ENCODE measurements at regions not wholly inside any gene's neighbourhood (a gene's known extent, or its start where the extent isn't known, plus 50 kb on each side); places are given as distances from the start of the nearest gene placed in this dataset.
"Not testable (repeated sequence)": the region's sequence is repeated elsewhere in the genome, so short reads cannot be mapped to it uniquely, and the experiment has no call there.

DNA sequence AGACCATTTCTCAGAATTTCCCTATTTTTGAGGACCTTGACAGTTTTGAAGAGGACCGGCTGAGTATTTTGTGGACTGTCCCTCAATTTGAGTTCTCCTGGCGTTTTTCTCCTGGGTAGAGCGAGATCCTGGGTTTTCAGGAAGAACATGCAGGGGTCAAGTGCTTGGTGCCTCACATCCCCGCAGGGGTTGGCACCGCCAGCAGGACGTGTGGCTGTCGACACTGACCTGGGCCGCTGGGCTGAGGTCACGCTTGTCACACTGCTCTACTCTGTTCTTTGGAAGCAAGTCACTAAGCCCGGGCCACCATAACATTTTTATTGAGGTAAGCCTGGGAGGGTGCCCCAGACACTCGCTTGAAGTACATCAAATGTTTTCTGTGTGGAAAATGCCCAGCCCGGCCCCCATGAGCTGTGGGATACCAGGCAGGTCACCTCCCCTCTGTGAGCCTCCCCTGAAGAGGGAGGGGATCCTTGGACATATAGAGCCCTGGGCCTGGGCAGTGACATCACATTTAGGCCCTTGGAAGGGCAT lies 112.0 kb downstream of the NPIPB11 start:
- not testable (repeated sequence) for DNase-seq

DNA sequence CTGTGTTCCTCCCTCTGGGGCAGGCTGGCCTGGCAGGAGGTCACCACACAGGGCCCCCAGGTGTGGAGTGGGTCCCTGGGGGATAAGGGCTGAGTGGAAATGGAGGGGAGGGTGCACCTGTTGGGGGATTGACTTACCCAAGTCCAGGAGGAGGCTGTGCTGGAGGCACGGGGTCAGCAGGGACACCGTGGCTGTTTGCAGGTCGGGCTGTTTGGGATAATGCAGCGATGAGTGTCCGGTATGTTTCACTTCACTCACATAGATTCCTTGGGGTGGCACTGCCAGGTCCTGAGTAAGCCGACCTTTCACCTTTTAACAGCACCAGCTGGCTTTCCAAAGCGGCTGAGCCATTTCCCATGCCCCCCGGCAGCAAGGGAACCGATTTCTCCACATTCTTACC lies 113.0 kb downstream of the NPIPB11 start:
- not testable (repeated sequence) for DNase-seq

DNA sequence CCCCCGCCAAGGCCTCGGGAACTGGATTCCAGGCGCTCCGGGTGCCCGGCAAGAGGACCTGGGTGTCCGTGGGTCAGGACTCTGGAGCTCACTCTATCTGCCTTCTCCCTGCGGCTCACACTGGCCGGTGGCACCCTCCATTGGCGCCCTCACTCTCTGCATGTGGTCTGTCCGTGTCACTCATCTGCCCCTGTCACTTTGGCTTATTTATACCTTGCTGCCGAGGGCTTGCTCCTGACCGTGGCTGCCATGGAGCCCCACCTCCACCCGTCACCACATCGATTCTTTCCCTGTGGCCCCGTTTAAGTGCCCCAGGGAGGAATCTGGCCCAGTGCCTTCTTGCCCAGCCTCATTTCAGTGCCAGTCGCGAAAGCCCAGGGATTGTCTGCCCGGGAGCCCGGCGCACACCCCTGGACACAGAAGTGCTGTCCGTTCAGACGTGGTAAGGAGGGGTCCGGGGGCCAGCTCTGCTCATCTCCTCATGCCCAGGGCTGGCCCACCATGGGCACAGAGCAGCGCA lies 113.5 kb downstream of the NPIPB11 start:
- DNase-seq, result not testable (repeated sequence)

DNA sequence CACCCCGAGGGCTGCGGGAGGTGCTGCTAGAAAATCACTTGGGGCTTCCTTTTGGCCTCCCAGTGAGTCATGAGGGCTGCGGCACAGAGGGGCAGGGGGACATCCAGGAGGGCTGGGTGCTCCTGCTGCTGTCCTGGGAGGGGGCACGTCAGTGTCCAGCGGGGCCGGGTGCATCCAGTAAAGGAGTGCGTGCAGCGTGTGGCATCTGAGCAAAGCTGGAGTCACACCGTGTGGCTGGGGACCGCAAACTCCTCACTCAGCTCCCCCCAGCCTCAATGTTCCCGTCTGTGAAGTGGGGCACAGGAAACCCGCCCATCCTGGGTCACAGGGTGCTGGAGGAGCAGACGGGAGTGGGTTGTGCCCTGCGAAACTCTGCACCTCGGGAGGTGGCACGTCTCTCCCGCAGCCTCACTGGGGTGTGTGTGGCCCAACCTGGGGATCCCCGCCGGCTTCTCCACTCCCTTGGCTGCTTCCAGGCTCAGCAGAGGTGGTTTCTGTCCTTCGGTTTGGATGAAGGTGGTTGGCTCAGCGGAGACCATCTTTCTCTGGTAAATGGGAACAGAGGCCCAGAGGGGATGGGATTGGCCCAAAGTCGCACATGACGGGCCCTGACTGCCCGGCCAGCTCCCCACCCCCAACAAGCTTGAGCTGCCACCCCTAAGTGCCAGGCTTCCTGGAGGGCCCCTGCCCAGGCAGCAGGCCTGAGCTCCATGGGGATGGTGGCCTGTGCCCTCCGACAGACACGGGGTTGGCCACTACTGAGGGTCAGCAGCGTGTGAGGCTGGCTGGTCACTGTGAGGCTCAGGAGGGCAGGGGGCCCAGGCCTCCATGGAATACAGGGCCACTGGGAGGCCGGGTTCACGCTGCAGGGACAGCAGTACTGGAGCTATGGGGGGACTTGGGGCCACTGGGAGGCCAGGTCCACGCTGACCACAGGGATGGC lies 114.9 kb downstream of the NPIPB11 start:
- DNase-seq, result peak; percentile 49 to 67

DNA sequence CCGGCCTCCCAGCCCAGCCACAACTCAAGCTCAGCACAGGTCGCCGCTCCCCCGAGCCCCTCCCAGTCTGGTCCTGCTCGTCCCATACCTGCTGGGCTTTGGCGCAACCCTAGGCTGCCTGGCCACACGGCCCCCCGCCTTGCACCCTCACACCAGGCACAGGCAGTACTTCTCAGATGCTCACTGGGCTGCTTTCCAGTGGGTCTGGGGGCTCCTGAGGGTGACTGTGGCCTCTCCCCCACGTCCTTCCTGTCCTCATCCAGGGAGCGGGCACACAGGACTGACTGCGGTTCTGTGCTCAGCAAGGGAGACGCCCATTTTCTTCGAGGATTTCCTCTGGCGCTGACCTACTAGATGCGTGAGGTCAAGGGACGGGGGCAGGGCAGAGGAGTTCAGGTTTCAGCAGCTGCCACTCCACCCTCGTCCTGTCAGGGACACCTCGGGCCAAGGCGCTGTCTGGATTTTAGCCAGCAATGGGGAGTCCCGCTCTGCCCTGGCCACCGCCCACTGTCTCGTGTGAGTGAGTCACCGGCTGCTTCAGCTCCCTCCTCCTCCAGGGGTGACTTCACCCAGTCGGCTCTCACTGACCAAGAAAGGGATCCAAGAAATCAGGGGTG lies 115.8 kb downstream of the NPIPB11 start:
- DNase-seq, result peak; percentile 99 to 100

DNA sequence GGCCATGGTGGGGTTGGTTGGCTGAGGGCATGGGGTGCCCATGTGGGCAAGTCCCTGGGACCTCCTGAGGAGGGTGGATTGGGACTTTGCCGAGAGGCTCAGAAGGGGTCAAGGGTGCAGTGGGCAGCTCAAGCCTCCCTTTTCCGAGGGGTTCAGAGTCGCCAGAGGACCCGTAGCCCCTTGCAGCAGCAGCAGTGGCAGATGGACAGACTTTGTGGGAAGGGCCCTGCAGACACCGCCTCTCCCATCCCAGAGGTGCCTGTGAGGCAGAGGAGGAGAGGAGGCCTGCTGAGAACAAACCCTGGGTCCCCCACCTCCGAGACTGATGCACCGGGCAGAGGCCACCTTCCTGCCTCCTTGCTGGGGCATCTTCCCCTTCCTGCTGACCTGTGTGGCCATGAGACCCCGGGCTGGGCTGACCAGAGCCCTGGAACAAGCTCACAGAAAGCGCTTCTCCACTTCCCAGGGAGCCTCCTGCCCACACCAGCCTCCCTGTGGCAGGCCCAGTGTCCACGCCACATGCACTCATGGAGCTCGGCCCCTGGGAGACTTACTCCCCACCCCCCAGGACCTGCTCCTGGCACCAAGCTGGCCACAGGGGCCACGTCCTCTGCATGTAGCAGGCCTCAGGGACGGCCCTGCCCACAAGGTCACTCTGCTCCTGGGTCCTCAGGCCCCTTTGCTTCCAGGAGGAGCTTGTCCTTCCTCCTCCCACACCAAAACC lies 116.8 kb downstream of the NPIPB11 start:
- not testable (repeated sequence) for DNase-seq

DNA sequence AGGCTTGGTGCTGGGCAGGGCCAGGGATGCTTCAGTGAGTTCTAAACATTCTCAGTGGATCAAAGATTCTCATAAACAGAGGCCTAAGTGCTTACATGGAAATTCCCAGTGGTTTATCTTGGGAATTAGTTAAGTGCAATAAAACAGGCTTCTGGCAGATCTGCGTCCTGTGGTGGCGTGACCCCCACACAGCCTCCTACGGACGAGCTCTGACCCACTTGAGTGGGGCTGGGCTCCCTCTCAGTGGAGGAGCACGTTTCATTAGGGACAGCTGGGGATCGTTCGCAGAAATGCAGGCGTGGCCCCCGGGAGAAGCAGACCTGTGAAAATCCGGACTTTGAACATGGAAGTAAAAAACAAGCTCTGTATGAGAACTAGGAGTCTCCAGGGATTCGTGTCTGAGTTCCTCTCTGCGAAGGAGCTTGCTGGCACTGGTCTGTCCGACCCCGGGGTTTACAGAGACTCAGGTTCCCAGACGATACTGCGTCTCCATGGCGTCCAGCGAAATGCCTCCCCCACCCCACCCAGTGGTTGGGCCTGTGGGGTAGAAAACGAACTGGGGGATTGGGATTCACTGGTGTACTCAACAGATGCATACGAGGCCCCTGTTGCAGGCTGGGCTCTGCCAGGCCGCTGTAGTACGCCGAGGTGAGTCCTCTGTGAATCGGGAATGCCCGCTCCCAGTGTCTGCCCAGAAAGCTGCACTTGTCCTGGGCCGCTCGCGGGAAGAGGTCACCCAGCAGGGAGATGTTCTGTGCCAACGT lies 117.6 kb downstream of the NPIPB11 start:
- peak in 1 of 2 donors; percentile 35 for DNase-seq

DNA sequence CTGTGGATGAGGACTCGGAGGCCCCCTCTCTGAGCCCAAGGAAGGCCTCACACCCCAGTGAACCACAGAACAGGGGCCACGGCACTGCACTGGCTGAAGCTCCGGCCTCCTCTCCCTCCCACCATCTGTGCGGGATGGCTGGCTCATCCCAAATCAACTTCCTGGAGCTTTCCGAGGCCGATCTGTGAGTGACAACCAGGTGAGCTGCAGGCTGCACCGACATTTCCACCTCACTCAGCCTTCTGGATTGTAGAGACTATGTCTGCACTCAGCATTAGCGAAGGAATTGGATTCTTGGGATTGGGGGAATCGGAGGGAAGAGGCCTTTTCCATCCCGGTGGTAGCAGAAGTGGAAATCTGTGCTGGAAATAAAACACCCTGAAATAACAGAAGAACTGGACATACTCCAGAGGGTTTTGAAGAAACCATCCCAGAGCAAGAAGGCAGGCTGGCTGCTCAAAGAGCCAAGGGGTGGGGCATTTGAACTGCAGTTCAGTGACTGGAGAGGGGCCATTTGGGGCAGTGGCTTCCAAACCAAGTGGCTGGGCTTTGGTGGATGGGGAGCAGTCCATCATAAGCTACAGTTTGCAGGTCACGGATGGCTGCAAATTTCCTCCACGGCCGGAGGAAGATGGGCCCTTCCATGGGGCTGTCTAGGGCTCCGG lies 118.5 kb downstream of the NPIPB11 start:
- not testable (repeated sequence) for DNase-seq

DNA sequence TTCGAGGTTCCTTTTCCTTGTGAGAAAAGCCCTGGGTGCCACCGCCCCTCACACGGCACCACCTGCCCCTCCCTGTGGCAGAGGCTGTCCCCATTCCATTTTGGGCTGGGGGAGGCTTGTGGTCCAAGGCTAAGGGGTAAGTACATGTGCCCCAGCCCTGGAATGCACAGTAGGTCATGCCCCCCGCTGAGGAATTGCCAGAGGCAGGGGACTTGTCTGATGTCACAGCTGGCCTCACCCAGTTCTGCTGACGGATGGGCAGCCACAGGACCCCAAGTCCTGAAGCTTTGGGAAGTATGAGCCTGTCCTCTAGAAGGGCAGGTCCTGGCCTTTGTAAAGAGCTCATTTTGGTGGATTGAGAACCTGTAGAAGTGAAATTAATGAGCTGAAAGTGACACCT lies 119.3 kb downstream of the NPIPB11 start:
- not testable (repeated sequence) for DNase-seq

DNA sequence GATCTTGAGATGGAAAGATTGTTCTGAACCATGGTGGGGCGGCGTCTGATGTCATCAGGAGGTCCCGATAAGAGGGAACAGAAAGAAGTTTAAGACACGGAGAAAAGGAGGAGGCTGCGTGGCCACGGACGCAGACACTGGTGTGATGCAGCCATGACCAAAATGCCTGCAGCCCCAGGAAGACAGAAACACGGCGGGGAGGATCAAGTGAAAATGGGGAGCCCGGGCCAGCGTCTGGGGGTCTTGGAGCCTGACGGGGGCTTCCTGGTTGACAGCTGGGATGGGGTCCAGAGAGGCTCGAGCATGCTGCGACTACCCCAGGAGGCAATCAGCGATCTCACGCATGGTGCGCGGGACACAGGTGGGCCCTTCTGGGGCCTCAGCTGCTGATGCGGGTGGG lies 119.7 kb downstream of the NPIPB11 start:
- not testable (repeated sequence) for DNase-seq

DNA sequence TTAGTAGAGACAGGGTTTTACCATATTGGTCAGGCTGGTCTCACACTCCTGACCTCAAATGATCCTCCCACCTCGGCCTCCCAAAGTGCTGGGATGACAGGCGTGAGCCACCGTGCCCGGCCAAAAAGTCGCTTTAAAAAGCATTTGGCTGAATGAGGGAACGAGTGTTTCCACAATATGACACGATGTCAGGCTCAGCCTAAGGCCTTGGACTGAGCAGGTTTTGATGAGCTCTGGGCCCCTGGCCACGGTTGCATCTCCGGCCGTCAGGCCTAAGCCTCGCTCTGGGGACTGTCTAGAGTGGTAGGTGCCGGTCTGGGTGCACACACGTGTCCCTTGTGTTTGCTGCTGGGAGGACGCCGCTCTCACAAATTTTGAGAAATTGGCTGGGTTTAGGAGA lies 120.3 kb downstream of the NPIPB11 start:
- DNase-seq, result not testable (repeated sequence)

DNA sequence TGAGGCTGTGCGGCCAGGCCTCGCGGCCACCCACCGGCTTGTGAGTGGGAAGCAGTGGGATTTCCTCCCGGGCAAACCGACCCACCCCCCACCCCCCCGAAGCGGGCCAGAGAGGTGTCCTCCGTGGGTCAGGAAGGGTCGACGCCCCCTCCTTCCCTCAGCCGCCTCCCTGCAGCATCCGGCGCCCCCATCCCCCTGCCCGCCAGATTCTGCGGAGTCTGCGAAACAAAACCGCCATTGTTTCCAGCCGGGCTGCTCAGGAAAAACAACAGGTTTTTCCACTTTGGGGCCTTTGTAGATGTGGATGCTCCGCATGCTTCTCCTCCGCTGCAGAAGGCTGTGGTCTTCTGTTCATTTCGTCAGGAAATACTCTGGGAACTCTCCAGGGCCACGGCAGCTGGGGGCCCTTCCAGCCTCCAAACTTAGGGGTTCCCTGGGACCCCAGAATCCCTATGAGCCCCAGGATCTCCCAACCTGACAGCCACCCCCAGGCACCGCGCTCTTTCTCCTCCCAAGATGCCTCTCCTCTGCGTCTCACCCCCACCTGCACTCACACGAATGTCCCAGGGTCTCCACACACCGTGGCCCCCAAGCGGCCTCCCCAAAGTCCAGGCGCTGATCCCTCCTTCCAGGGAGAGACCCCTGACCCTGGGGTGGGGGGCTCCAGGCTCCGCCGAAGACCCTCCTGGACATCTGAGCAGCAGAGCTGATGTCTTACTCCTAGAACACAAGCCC lies 121.2 kb downstream of the NPIPB11 start:
- not testable (repeated sequence) for DNase-seq

DNA sequence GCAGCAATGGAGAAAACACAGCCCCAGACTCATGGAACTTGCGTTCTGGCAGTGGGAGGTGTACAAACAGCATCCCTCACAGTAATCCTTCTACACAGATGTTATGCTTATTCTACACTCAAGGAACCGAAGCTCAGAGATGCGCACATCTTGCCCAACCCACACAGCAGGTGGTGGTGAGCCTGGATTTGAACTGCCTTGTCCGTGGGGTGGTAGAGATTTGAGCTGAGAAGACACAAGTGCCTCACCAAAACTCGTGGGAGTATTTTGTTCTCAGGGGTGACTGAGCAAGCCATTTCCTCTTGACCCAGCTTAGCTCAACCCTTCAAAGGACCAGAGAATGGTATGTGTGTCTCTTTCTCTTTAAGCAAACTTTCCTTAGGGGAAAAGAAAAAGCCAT lies 121.8 kb downstream of the NPIPB11 start:
- not testable (repeated sequence) for DNase-seq

DNA sequence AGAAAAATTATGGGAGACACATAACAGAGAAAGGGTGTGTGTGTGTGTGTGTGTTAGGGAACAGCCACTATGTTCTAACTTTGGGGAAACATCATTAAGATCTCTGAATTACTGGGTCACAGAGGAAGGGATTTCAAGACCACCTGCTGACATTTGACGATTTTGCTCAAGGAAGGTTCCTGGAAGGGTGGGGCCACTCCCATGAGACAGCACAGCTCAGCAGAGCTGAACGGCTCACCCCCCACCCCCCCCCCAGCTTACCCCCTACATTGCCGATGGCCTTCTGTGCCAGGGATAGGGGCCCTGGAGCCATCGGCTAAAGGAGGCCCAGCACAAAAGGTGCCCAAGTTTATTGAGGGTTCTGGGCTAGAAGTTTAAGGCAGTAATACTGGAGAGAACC lies 122.4 kb downstream of the NPIPB11 start:
- DNase-seq, result not testable (repeated sequence)

DNA sequence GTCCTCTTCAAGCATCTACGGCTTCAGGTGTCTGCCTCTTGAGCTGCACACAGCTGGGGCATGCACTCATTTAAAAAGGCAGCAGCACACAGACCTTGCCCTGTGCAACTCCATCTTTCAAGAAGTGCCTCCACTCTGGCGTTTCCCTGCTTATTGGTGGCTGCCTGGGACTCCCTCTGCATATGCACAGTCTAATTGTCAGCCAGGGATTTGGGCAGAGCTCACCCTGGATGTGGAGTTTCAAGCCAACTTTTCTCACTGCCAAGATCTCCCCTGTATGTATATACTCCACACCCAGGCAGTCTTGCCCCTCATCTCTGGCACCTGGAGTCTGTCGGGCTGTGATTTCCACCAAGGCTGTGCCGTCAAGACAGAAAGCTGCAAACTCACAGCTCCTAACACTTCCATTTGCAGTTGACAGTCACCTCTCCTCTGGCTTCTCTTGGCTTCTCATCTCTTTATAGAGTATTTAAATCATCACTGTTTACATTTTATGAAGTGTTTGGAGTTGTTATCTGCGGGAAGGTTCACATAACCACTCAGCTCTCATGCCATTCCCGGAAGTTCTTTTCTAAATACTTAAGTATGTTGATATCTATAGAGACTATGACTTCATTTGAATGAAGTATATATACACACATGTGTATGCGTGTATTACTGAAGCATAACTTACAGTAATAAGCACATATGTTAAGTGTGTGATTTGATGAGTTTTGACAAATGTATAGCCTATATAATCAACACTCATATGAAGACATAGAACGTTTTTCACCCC lies 128.2 kb downstream of the NPIPB11 start:
- DNase-seq, result not testable (repeated sequence)

DNA sequence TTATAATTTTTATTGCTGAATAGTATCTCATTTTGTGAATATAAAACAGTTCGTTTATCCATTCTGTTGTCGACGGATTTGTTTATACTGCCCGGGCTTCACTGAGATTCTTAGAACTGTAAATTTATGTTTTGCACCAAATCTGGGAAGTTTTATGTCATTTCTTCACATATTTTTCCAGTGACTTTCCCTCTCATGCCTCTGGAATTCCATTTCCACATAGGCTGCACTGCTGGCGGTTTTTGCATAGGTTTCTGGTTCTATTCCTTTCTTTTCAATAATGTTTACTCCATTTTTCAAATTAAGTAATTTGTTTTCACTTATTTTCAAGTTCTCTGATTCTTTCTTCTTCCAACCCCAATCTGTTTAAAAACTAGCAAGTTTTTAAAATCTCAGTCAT lies 130.1 kb downstream of the NPIPB11 start:
- not testable (repeated sequence) for DNase-seq

DNA sequence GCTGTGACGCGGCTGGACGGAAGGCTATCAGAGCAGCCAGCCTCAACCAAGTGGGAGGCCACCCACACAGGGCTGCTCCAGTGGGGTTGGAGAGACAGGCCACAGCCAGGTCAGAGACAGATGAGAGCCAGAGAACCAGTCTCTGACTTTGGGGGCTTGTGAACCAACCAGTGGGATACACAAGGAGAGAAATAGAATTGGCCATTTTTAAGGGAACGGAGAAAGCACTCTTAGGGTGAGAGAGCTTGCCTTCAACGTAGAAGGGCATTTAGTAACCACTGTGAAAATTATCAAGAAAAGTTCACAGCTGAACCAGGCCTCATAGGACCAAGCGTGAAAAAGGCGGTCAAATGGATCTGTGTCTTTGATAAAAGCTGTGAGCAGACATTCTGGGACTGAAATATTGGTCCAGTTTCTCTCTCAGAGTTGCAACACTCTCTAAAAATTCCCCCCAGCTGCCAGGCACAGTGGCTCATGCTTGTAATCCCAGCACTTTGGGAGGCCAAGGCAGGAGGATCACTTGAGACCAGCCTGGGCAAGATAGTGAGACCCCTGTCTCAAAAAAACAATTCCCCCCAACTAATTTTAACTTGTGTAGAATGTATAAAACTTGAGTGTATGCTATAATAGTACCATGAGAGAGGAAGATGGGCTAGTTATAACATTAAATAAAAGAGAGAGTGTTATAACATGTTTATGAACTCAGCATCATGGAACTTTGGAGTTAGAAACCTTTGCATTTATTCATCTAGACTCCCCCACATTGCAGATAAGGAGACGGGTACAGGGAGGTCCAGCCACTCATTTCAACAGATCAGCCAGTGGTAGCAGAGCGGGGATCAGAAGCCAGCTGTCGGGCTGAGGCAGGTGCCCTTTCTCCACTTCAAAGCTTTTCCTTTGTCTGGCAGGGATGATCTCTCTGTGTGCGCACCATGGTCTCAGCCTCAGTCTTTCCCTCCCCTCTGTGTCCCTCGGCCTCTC lies 132.2 kb downstream of the NPIPB11 start:
- not testable (repeated sequence) for DNase-seq

DNA sequence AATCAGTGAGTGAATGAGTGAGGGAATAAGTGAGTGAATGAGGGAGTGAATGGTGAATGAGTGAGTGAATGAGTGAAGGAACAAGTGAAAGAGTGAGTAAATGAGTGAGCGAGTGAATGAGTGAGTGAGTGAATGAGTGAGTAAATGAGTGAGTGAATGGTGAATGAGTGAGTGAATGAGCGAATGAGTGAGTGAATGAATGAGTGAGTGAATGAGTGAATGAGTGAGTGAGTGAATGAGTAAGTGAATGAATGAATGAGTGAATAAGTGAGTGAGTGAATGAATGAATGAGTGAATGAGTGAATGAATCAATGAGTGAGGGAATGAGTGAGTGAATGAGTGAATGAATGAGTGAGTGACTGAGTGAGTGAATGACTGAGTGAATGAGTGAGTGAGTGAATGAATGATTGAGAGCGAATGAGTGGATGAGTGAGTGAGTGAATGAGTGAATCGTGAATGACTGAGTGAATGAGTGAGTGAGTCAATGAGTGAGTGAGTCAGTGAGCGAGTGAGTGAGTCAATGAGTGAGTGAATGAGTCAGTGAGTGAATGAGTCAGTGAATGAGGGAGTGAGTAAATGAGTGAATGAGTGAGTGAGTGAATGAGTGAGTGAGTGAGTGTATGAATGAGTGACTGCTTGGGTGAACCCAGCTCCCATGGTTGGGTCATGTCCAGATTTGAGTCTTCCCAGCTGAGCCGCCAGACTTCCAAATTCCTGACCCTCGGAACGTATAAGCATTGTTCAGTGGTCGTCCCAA lies 133.0 kb downstream of the NPIPB11 start:
- peak in 1 of 2 donors; percentile 35 for DNase-seq
